ENCODE measurements at regions not wholly inside any gene's neighbourhood (a gene's known extent, or its start where the extent isn't known, plus 50 kb on each side); places are given as distances from the start of the nearest gene placed in this dataset.

GRCh38 chr15:98240303-98240702 is 279.8 kb downstream of the ARRDC4 start:
- DNase-seq (no peak), ATAC-seq (no peak)
- TF ChIP-seq CTCF (IDR thresholded peaks at IDR 0.05), result no peak
- intact Hi-C loops (cut with DNase I), result no loop called here
- no peaks in the 10 kb centered on the region for H3K4me1 ChIP-seq
- 0% methylated on average over 1 of the region's 1 CpG; no CpG with 5 or more reads in 1 of the 3 donors for WGBS, 3 donors
- H3K27me3 ChIP-seq (ENCODE audit: insufficient read depth in 3 of 3, low read length in 2 of 3), result no peaks in the 10 kb centered on the region
- no peak overlapping the region for H3K27ac ChIP-seq
- H3K9me3 ChIP-seq, result no peaks in the 10 kb centered on the region
- no peak overlapping the region for H3K4me3 ChIP-seq
- H3K36me3 ChIP-seq (ENCODE audit: insufficient read depth in 1 of 2, low read depth in 1 of 2), result no peaks in the 10 kb centered on the region

GRCh38 chr15:98241032-98241554 is 280.6 kb downstream of the ARRDC4 start:
- Histone ChIP-seq H3K4me1 (no peaks in the 10 kb centered on the region), H3K9me3 (no peaks in the 10 kb centered on the region), H3K4me3 (no peak overlapping the region), H3K27ac (no peak overlapping the region), H3K36me3 (ENCODE audit: insufficient read depth in 1 of 2, low read depth in 1 of 2) (no peaks in the 10 kb centered on the region), H3K27me3 (ENCODE audit: insufficient read depth in 3 of 3, low read length in 2 of 3) (no peaks in the 10 kb centered on the region)
- no peak for TF ChIP-seq CTCF (IDR thresholded peaks at IDR 0.05)
- DNase-seq, result no peak
- WGBS, 3 donors, result 73 to 80% (median 79%) methylated on average over 3 of the region's 3 CpGs
- intact Hi-C loops (cut with DNase I), result no loop called here
- ATAC-seq, result no peak

GRCh38 chr15:98257290-98257689 is 296.8 kb downstream of the ARRDC4 start:
- no peaks in the 10 kb centered on the region for H3K4me1 ChIP-seq
- H3K9me3 ChIP-seq, result peaks cover 7% of the 10 kb centered on the region
- H3K27me3 ChIP-seq (ENCODE audit: insufficient read depth in 3 of 3, low read length in 2 of 3), result no peaks in the 10 kb centered on the region
- H3K27ac ChIP-seq, result no peak overlapping the region
- no peak for TF ChIP-seq CTCF (IDR thresholded peaks at IDR 0.05)
- 10 to 16% (median 13%) methylated on average over 2 of the region's 2 CpGs for WGBS, 3 donors
- ATAC-seq (no peak), DNase-seq (no peak)
- intact Hi-C loops (cut with DNase I), result no loop called here
- H3K36me3 ChIP-seq (ENCODE audit: insufficient read depth in 1 of 2, low read depth in 1 of 2), result no peaks in the 10 kb centered on the region
- no peak overlapping the region for H3K4me3 ChIP-seq

- Histone ChIP-seq H3K9me3 (peaks cover 5% of the 10 kb centered on the region), H3K27ac (no peak overlapping the region), H3K27me3 (ENCODE audit: insufficient read depth in 3 of 3, low read length in 2 of 3) (no peaks in the 10 kb centered on the region), H3K36me3 (ENCODE audit: insufficient read depth in 1 of 2, low read depth in 1 of 2) (no peaks in the 10 kb centered on the region), H3K4me1 (no peaks in the 10 kb centered on the region), H3K4me3 (no peak overlapping the region)
- 80 to 90% (median 85%) methylated on average over 2 of the region's 2 CpGs for WGBS, 3 donors
- no peak for DNase-seq
- intact Hi-C loops (cut with DNase I), result no loop called here
- no peak for TF ChIP-seq CTCF (IDR thresholded peaks at IDR 0.05)
- no peak for ATAC-seq
Measured at GRCh38 chr15:98263787-98264186, 303.3 kb downstream of the ARRDC4 start.

GRCh38 chr15:98266295-98266694 is 305.8 kb downstream of the ARRDC4 start:
- H3K4me3 ChIP-seq, result no peak overlapping the region
- no peaks in the 10 kb centered on the region for H3K36me3 ChIP-seq (ENCODE audit: insufficient read depth in 1 of 2, low read depth in 1 of 2)
- TF ChIP-seq CTCF (IDR thresholded peaks at IDR 0.05), result no peak
- DNase-seq, result no peak
- intact Hi-C loops (cut with DNase I), result no loop called here
- 81 to 84% (median 82%) methylated on average over 9 of the region's 9 CpGs for WGBS, 3 donors
- H3K9me3 ChIP-seq, result peaks cover 12% of the 10 kb centered on the region
- ATAC-seq, result no peak
- no peaks in the 10 kb centered on the region for H3K27me3 ChIP-seq (ENCODE audit: insufficient read depth in 3 of 3, low read length in 2 of 3)
- H3K4me1 ChIP-seq, result no peaks in the 10 kb centered on the region
- no peak overlapping the region for H3K27ac ChIP-seq

Data from psoas muscle (tissue), 7 donors.